ENCODE measurements at regions not wholly inside any gene's neighbourhood (a gene's known extent, or its start where the extent isn't known, plus 50 kb on each side); places are given as distances from the start of the nearest gene placed in this dataset.

GRCh38 chr3:145177828-145178227 is 983.2 kb downstream of the PLOD2 start:
- no peaks in the 10 kb centered on the region for H3K27me3 ChIP-seq
- H3K4me1 ChIP-seq: peaks cover 0 to 10% (median 5%) of the 10 kb centered on the region in 4 donors
- intact Hi-C loops (cut with DNase I): no loop called here
- no peak overlapping the region for H3K27ac ChIP-seq
- no peaks in the 10 kb centered on the region for H3K9me3 ChIP-seq
- H3K4me3 ChIP-seq: no peak overlapping the region
- WGBS, 2 donors: 45 to 53% methylated on average over 2 of the region's 2 CpGs
- H3K36me3 ChIP-seq: no peaks in the 10 kb centered on the region
- DNase-seq: no peak
- TF ChIP-seq POLR2AphosphoS5 (IDR thresholded peaks at IDR 0.05): no peak
- no peak for TF ChIP-seq CTCF (IDR thresholded peaks at IDR 0.05)
- no peak for TF ChIP-seq EP300 (IDR thresholded peaks at IDR 0.05)
- TF ChIP-seq POLR2A (IDR thresholded peaks at IDR 0.05): no peak

- no peak overlapping the region for H3K27ac ChIP-seq
- no peak for TF ChIP-seq POLR2AphosphoS5 (IDR thresholded peaks at IDR 0.05)
- TF ChIP-seq POLR2A (IDR thresholded peaks at IDR 0.05): no peak
- TF ChIP-seq EP300 (IDR thresholded peaks at IDR 0.05): no peak
- TF ChIP-seq CTCF (IDR thresholded peaks at IDR 0.05): no peak
- H3K27me3 ChIP-seq: no peaks in the 10 kb centered on the region
- H3K9me3 ChIP-seq: no peaks in the 10 kb centered on the region
- peaks cover 0 to 10% (median 5%) of the 10 kb centered on the region in 4 donors for H3K4me1 ChIP-seq
- 63 to 65% methylated on average over 4 of the region's 4 CpGs for WGBS, 2 donors
- intact Hi-C loops (cut with DNase I): no loop called here
- no peak for DNase-seq
- H3K36me3 ChIP-seq: no peaks in the 10 kb centered on the region
- H3K4me3 ChIP-seq: peak overlapping the region in 3 of 4 donors; percentile 8 to 18 (median 16)
Measured at GRCh38 chr3:145182196-145182911, 978.6 kb downstream of the PLOD2 start.

- Histone ChIP-seq H3K27me3 (no peaks in the 10 kb centered on the region), H3K4me3 (no peak overlapping the region), H3K36me3 (no peaks in the 10 kb centered on the region), H3K4me1 (peaks cover 0 to 10% (median 5%) of the 10 kb centered on the region in 4 donors), H3K27ac (no peak overlapping the region), H3K9me3 (no peaks in the 10 kb centered on the region)
- TF ChIP-seq EP300 (IDR thresholded peaks at IDR 0.05) (no peak), POLR2AphosphoS5 (IDR thresholded peaks at IDR 0.05) (no peak), POLR2A (IDR thresholded peaks at IDR 0.05) (no peak), CTCF (IDR thresholded peaks at IDR 0.05) (no peak)
- 46 to 64% methylated on average over 3 of the region's 3 CpGs for WGBS, 2 donors
- intact Hi-C loops (cut with DNase I): no loop called here
- DNase-seq: no peak
Measured at GRCh38 chr3:145183261-145183660, 977.7 kb downstream of the PLOD2 start.

- H3K9me3 ChIP-seq: no peaks in the 10 kb centered on the region
- DNase-seq: no peak
- no peaks in the 10 kb centered on the region for H3K36me3 ChIP-seq
- H3K4me1 ChIP-seq: peaks cover 0 to 5% (median 0%) of the 10 kb centered on the region in 4 donors
- TF ChIP-seq CTCF (IDR thresholded peaks at IDR 0.05): no peak
- no peak for TF ChIP-seq POLR2A (IDR thresholded peaks at IDR 0.05)
- no peak for TF ChIP-seq POLR2AphosphoS5 (IDR thresholded peaks at IDR 0.05)
- TF ChIP-seq EP300 (IDR thresholded peaks at IDR 0.05): no peak
- intact Hi-C loops (cut with DNase I): no loop called here
- WGBS, 2 donors: 72 to 84% methylated on average over 2 of the region's 2 CpGs
- H3K27me3 ChIP-seq: no peaks in the 10 kb centered on the region
- no peak overlapping the region for H3K27ac ChIP-seq
- H3K4me3 ChIP-seq: no peak overlapping the region
Measured at GRCh38 chr3:145188079-145188770, 972.8 kb downstream of the PLOD2 start.

All from sigmoid colon (tissue), 6 donors.